Activated T-cell treated with anti-CD3 and anti-CD28 coated beads, Interleukin-2, amount 50 U/mL, for 24 hours (primary cell): ENCODE measurements at regions not wholly inside any gene's neighbourhood (a gene's known extent, or its start where the extent isn't known, plus 50 kb on each side); places are given as distances from the start of the nearest gene placed in this dataset.
"Not testable (repeated sequence)": the region's sequence is repeated elsewhere in the genome, so short reads cannot be mapped to it uniquely, and the experiment has no call there.

Source experiments
- DNase-seq: peaks from one replicate; pipeline ENCODE4 v3.0.0-alpha.2; 2020
- H3K27ac Mint-ChIP-seq: 2 replicates; pipeline ENCODE4 v1.8.0; 2020; ENCODE audit warnings: mild to moderate bottlenecking, mixed read lengths
- H3K27me3 Mint-ChIP-seq: 2 replicates; pipeline ENCODE4 v1.8.0; 2020; ENCODE audit warnings: mixed read lengths
- H3K36me3 Mint-ChIP-seq: 2 replicates; pipeline ENCODE4 v1.8.0; 2020; ENCODE audit warnings: low read depth, mixed read lengths
- H3K4me1 Mint-ChIP-seq: 2 replicates; pipeline ENCODE4 v1.8.0; 2020; ENCODE audit warnings: low read depth, mixed read lengths
- H3K4me3 Mint-ChIP-seq: 2 replicates; pipeline ENCODE4 v1.8.0; 2020; ENCODE audit warnings: mild to moderate bottlenecking, moderate library complexity, mixed read lengths
- H3K9me3 Mint-ChIP-seq: 2 replicates; pipeline ENCODE4 v1.8.0; 2020; ENCODE audit warnings: mixed read lengths

GRCh38 chr1:194476351-194476750 lies 1289.9 kb upstream of the B3GALT2 start:
- H3K36me3 Mint-ChIP-seq, result no peaks in the 10 kb centered on the region
- no peak overlapping the region for H3K27ac Mint-ChIP-seq
- no peak overlapping the region for H3K4me3 Mint-ChIP-seq
- H3K4me1 Mint-ChIP-seq, result no peaks in the 10 kb centered on the region
- no peaks in the 10 kb centered on the region for H3K9me3 Mint-ChIP-seq
- H3K27me3 Mint-ChIP-seq, result no peaks in the 10 kb centered on the region
- DNase-seq, result no peak

DNA sequence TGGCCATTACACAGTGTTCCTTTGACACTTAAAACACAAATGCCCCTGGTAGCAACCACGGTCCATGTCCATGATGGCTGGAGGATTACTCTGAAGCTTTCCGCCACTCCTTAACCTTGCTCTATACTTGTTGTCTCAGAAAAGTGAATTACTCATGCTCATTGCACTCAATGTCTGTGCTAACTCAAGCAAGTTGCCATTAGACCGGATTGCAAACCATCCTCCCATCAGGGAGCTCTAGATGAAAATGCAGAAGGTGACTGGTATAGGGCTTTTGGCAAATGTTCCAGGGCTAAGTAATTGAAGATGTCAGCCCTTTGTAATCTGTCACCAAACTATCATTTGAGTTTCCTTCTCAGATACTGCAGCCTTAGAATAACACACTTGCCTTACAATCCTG lies 1288.3 kb upstream of the B3GALT2 start:
- Mint-ChIP-seq H3K27me3 (no peaks in the 10 kb centered on the region), H3K9me3 (no peaks in the 10 kb centered on the region), H3K4me1 (no peaks in the 10 kb centered on the region), H3K27ac (no peak overlapping the region), H3K4me3 (no peak overlapping the region), H3K36me3 (no peaks in the 10 kb centered on the region)
- DNase-seq, result no peak

DNA sequence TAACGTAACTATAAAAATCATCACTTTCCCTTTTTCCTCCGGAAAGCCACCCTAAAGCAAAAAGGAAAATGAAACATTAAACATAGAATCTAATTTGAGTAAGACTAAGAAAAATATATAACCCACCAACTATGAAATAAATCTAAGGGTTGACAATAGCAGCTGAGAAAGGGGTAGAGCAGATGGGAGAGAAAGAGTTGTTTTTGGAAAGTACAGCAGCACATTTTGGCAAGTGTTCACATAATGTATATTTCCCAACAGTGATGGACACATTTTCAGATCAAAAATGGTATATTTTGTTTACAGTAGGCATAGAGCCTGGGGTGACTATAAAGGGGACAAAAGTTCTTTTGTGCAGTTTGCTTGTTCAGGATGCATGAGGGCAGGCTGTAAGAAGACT lies 1287.4 kb upstream of the B3GALT2 start:
- Mint-ChIP-seq H3K4me3 (no peak overlapping the region), H3K9me3 (no peaks in the 10 kb centered on the region), H3K27ac (no peak overlapping the region), H3K27me3 (no peaks in the 10 kb centered on the region), H3K36me3 (no peaks in the 10 kb centered on the region), H3K4me1 (no peaks in the 10 kb centered on the region)
- DNase-seq, result no peak

DNA sequence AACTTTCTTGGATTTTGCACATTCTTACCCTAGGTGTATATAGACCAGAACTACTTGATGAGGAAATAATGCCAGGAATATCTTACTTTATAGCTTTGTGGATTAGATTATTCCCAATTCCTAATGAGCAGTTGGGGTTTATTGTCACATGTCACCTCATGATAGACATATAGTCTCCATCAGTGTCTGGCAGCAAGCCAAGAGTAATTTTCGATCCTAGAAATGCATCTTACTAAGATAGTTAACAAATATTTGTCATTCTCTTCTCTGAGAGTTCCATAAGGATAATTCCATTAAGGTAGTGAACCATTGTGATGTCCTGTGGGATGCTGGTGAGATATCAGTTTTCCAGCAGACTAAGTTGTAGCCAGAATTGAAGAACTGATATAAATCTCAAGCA lies 1282.9 kb upstream of the B3GALT2 start:
- no peaks in the 10 kb centered on the region for H3K9me3 Mint-ChIP-seq
- no peak overlapping the region for H3K4me3 Mint-ChIP-seq
- H3K27me3 Mint-ChIP-seq, result no peaks in the 10 kb centered on the region
- H3K36me3 Mint-ChIP-seq, result no peaks in the 10 kb centered on the region
- H3K4me1 Mint-ChIP-seq, result peaks cover 2% of the 10 kb centered on the region
- no peak for DNase-seq
- H3K27ac Mint-ChIP-seq, result no peak overlapping the region

GRCh38 chr1:194466706-194467105 lies 1280.3 kb upstream of the B3GALT2 start:
- Mint-ChIP-seq H3K9me3 (no peaks in the 10 kb centered on the region), H3K36me3 (no peaks in the 10 kb centered on the region), H3K4me3 (no peak overlapping the region), H3K27ac (no peak overlapping the region), H3K27me3 (peaks cover 2% of the 10 kb centered on the region), H3K4me1 (peaks cover 2% of the 10 kb centered on the region)
- no peak for DNase-seq

- DNase-seq, result no peak
- no peaks in the 10 kb centered on the region for H3K9me3 Mint-ChIP-seq
- no peak overlapping the region for H3K27ac Mint-ChIP-seq
- peaks cover 3% of the 10 kb centered on the region for H3K4me1 Mint-ChIP-seq
- H3K27me3 Mint-ChIP-seq, result peaks cover 8% of the 10 kb centered on the region
- H3K36me3 Mint-ChIP-seq, result no peaks in the 10 kb centered on the region
- H3K4me3 Mint-ChIP-seq, result no peak overlapping the region
These were observed 1261.2 kb upstream of the B3GALT2 start for GRCh38 chr1:194447636-194448035.

GRCh38 chr1:194445244-194445643 lies 1258.8 kb upstream of the B3GALT2 start:
- no peak overlapping the region for H3K27ac Mint-ChIP-seq
- H3K27me3 Mint-ChIP-seq, result peaks cover 3% of the 10 kb centered on the region
- peaks cover 3% of the 10 kb centered on the region for H3K4me1 Mint-ChIP-seq
- H3K9me3 Mint-ChIP-seq, result peaks cover 4% of the 10 kb centered on the region
- no peaks in the 10 kb centered on the region for H3K36me3 Mint-ChIP-seq
- H3K4me3 Mint-ChIP-seq, result no peak overlapping the region
- DNase-seq, result no peak

- H3K4me3 Mint-ChIP-seq, result no peak overlapping the region
- peaks cover 9% of the 10 kb centered on the region for H3K27me3 Mint-ChIP-seq
- peaks cover 4% of the 10 kb centered on the region for H3K9me3 Mint-ChIP-seq
- peaks cover 3% of the 10 kb centered on the region for H3K4me1 Mint-ChIP-seq
- no peak for DNase-seq
- no peak overlapping the region for H3K27ac Mint-ChIP-seq
- no peaks in the 10 kb centered on the region for H3K36me3 Mint-ChIP-seq
These were observed 1256.6 kb upstream of the B3GALT2 start for GRCh38 chr1:194442901-194443575.

GRCh38 chr1:194437135-194437534 lies 1250.7 kb upstream of the B3GALT2 start:
- Mint-ChIP-seq H3K4me3 (no peak overlapping the region), H3K27ac (no peak overlapping the region), H3K27me3 (peaks cover 19% of the 10 kb centered on the region), H3K4me1 (no peaks in the 10 kb centered on the region), H3K9me3 (peaks cover 4% of the 10 kb centered on the region), H3K36me3 (no peaks in the 10 kb centered on the region)
- DNase-seq, result no peak

- no peak overlapping the region for H3K4me3 Mint-ChIP-seq
- no peaks in the 10 kb centered on the region for H3K4me1 Mint-ChIP-seq
- no peak overlapping the region for H3K27ac Mint-ChIP-seq
- no peaks in the 10 kb centered on the region for H3K36me3 Mint-ChIP-seq
- DNase-seq, result no peak
- H3K9me3 Mint-ChIP-seq, result no peaks in the 10 kb centered on the region
- no peaks in the 10 kb centered on the region for H3K27me3 Mint-ChIP-seq
These were observed 1244.7 kb upstream of the B3GALT2 start for GRCh38 chr1:194431121-194431520.

DNA sequence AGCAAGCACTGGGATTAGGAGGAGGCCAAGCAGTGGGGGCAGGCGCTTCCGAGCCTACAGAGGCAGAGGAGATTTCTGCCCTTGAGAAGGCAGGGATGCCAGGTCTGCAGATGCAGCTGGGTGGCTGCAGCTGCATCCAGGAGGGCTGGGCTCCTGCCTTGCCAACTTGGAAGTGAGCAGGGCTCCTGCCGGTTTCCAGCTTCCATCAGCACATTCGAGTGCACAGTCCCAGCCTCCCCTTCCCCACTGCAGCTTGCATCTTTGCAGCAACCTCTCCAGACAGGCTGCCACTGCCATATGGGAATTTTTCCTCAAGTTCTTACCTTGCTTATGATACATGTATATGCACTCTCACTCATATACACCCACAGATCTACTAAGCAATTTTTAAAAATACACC lies 1234.3 kb upstream of the B3GALT2 start:
- Mint-ChIP-seq H3K27ac (no peak overlapping the region), H3K4me1 (no peaks in the 10 kb centered on the region), H3K36me3 (no peaks in the 10 kb centered on the region), H3K4me3 (no peak overlapping the region), H3K27me3 (peaks cover 8% of the 10 kb centered on the region), H3K9me3 (no peaks in the 10 kb centered on the region)
- DNase-seq, result no peak

DNA sequence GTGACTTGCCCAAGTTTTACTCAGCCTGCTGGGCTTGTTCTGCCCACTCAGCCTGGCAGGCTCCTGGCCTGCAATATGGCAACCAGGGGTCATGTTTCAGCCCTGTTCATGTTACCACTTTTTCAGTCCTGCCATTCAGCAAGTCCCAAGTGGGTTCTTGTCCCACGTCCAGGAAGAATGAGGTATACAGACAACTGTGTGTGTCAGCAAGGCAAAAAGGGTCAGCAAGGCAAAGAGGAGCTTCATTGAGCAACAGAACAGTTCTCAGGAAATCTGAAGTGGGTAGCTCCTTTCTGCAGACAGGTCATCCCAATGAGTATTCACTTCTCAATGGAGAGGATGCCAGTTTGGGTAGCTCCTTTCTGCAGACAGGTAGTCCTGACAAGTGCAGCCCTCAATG lies 1233.3 kb upstream of the B3GALT2 start:
- no peak for DNase-seq
- Mint-ChIP-seq H3K4me1 (no peaks in the 10 kb centered on the region), H3K9me3 (no peaks in the 10 kb centered on the region), H3K4me3 (no peak overlapping the region), H3K36me3 (no peaks in the 10 kb centered on the region), H3K27me3 (peaks cover 8% of the 10 kb centered on the region), H3K27ac (no peak overlapping the region)

- no peak for DNase-seq
- no peak overlapping the region for H3K27ac Mint-ChIP-seq
- H3K9me3 Mint-ChIP-seq, result no peaks in the 10 kb centered on the region
- no peaks in the 10 kb centered on the region for H3K4me1 Mint-ChIP-seq
- peaks cover 8% of the 10 kb centered on the region for H3K27me3 Mint-ChIP-seq
- H3K36me3 Mint-ChIP-seq, result no peaks in the 10 kb centered on the region
- no peak overlapping the region for H3K4me3 Mint-ChIP-seq
These were observed 1224.3 kb upstream of the B3GALT2 start for GRCh38 chr1:194410756-194411155.

- not testable (repeated sequence) for H3K27ac Mint-ChIP-seq, H3K4me1 Mint-ChIP-seq
These were observed 1220.8 kb upstream of the B3GALT2 start for GRCh38 chr1:194407238-194407637.

DNA sequence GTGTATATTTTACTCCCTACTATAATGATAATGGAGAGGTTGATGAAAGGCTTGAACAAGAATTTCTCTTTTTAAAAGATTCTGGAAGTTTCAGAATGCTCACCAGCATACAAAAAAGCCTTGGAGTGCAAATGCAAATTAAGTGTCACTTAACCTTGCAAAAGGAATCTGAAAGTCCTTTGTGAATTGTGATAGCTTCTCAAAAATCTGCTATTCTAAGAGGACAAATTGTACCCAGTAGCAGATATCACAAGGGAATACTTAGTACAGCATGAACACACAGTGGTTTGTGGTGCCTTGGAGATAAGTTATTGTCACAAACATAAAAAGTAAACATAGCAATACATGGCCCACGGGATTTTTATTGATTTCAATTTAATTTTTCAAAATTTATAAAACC lies 1208.3 kb upstream of the B3GALT2 start:
- Mint-ChIP-seq H3K27ac (no peak overlapping the region), H3K36me3 (no peaks in the 10 kb centered on the region), H3K4me3 (no peak overlapping the region), H3K27me3 (peaks cover 3% of the 10 kb centered on the region), H3K9me3 (no peaks in the 10 kb centered on the region), H3K4me1 (no peaks in the 10 kb centered on the region)
- DNase-seq, result no peak

More at GRCh38 chr1:194407238-194407637, 1220.8 kb upstream of the B3GALT2 start:
- not testable (repeated sequence) for DNase-seq, H3K36me3 Mint-ChIP-seq, H3K9me3 Mint-ChIP-seq, H3K4me3 Mint-ChIP-seq
- H3K27me3 Mint-ChIP-seq, result peaks cover 11% of the 10 kb centered on the region

DNA sequence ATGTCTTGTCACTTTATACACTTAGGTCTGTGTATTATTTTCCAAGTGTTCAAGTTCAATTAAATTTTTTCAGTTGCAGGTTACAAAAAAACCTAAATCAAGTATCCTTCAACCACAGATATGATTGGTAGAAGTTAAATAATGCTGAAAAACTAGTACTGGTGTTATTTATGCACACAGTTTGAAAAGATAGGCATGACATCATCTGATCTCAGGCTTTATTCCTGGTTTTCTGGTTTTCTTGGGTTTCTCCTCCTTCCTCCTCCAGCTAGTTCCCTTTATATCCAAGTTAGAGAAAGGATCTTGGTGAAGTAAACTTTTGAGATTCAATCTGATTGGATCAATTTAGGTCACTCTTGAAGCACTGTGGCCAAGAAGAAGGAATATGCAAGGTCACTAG lies 1201.1 kb upstream of the B3GALT2 start:
- H3K4me3 Mint-ChIP-seq, result no peak overlapping the region
- H3K27me3 Mint-ChIP-seq, result peaks cover 3% of the 10 kb centered on the region
- H3K27ac Mint-ChIP-seq, result no peak overlapping the region
- no peaks in the 10 kb centered on the region for H3K4me1 Mint-ChIP-seq
- H3K9me3 Mint-ChIP-seq, result no peaks in the 10 kb centered on the region
- DNase-seq, result no peak
- H3K36me3 Mint-ChIP-seq, result no peaks in the 10 kb centered on the region
